GM12865 (cell line): ENCODE measurements at regions not wholly inside any gene's neighbourhood (a gene's known extent, or its start where the extent isn't known, plus 50 kb on each side); places are given as distances from the start of the nearest gene placed in this dataset.

Source experiments
- DNase-seq: peaks from one replicate; pipeline ENCODE4 v3.0.0; 2010; ENCODE audit warnings: low read depth
- H3K4me3 ChIP-seq: 2 replicates; pipeline ENCODE4 v1.5.1; 2011; ENCODE audit warnings: mild to moderate bottlenecking, low read depth, low read length, control low read depth
- TF ChIP-seq, protein P1 (sequence below): IDR thresholded peaks from 2 replicates; pipeline ENCODE4 v1.5.1; 2011; ENCODE audit warnings: low read length, control low read depth, low read depth, inconsistent platforms; ENCODE audit not compliant: insufficient read depth; ENCODE audit errors: missing control alignments

- DNase-seq, result peak; percentile 44
- TF ChIP-seq, protein P1, sequence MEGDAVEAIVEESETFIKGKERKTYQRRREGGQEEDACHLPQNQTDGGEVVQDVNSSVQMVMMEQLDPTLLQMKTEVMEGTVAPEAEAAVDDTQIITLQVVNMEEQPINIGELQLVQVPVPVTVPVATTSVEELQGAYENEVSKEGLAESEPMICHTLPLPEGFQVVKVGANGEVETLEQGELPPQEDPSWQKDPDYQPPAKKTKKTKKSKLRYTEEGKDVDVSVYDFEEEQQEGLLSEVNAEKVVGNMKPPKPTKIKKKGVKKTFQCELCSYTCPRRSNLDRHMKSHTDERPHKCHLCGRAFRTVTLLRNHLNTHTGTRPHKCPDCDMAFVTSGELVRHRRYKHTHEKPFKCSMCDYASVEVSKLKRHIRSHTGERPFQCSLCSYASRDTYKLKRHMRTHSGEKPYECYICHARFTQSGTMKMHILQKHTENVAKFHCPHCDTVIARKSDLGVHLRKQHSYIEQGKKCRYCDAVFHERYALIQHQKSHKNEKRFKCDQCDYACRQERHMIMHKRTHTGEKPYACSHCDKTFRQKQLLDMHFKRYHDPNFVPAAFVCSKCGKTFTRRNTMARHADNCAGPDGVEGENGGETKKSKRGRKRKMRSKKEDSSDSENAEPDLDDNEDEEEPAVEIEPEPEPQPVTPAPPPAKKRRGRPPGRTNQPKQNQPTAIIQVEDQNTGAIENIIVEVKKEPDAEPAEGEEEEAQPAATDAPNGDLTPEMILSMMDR, result no peak
- H3K4me3 ChIP-seq, result peak overlapping the region; percentile 21
Observed at GRCh38 chr15:70318594-70319465, 221.1 kb upstream of the TLE3 start.

DNA sequence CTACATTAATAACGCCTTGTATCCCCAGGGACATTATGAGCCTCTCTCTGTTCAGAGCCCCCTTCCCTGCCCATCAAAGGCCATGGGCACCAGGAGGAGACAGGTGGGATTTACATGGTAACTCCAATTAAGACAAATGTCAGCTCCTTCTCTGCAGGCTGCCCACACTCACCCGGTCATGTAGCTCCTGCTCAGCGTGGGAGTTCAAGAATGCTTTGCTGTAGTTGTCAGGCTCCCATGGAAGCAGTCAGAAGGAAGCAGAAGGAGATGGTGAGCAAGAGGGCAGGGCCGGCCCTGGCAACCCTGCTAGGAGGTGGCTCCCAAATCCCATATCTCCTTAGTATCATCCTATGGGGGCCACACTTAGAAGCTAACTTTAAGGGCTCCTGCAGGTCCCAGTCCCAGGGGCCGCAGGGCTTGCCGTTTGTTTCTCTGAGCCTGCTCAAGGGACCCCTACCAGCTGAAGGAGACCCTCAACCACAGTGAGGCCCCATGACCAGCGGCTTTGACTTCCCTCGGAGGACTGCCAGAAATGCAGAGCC lies 218.4 kb upstream of the TLE3 start:
- TF ChIP-seq, protein P1, result no peak
- no peak overlapping the region for H3K4me3 ChIP-seq
- no peak for DNase-seq

DNA sequence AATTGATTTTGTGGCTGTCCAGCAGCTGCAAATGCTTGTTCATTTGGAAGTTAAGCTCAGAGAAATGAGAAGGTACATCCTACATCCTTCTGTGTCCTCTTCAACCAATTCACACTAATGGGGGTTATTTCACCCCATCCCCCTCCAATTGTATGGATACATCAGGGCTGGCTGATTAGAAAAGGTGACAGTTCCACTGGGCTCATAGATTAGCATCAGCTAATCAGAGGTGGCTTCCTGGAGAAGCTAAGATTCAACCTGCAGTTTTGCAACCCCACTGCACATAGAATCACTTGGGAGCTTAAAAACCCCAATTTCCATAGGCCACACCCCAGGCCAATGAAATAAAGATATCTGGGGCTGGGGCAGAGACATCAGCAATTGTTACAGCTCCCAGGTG lies 217.7 kb upstream of the TLE3 start:
- DNase-seq, result no peak

DNA sequence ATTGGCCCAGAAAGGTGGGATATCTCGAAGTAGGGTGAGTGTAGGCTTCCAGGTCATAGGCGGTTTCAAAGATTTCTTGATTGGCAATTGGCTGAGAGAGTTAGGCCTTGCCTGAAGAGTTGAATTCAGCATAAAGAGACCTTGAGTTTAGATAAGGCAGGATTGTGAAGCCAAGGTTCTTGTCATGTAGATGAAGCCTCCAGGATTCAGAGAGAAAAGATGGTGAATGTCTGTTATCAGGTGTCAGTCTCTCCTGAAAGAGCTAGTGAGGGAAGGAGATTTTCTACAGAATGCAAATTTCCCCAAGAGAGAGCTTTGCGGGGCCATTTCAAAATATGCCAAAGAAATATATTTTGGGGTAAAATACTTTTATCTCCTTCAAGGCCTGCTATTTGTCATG lies 217.0 kb upstream of the TLE3 start:
- TF ChIP-seq, protein P1, result no peak
- H3K4me3 ChIP-seq, result no peak overlapping the region
- no peak for DNase-seq

More for the DNA sequence above, 217.7 kb upstream of the TLE3 start:
- TF ChIP-seq, protein P1, result no peak
- H3K4me3 ChIP-seq, result no peak overlapping the region

DNA sequence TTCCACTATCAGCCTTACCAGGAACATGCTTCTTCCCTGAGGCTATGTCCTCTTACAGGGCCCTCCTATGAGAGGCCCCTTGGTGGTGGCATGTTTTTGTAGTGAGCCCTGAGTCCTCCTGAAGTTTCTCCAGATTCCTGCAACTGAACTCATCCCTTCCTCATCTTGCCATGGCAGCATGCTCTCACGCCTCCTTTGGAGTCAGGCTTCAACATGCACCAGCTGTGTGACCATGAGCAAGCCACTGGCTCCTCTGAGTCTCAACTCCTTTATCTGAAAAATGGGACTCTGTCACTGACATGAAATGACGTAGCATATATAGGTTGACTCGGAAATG lies 216.3 kb upstream of the TLE3 start:
- TF ChIP-seq, protein P1, result no peak
- no peak overlapping the region for H3K4me3 ChIP-seq
- no peak for DNase-seq

DNA sequence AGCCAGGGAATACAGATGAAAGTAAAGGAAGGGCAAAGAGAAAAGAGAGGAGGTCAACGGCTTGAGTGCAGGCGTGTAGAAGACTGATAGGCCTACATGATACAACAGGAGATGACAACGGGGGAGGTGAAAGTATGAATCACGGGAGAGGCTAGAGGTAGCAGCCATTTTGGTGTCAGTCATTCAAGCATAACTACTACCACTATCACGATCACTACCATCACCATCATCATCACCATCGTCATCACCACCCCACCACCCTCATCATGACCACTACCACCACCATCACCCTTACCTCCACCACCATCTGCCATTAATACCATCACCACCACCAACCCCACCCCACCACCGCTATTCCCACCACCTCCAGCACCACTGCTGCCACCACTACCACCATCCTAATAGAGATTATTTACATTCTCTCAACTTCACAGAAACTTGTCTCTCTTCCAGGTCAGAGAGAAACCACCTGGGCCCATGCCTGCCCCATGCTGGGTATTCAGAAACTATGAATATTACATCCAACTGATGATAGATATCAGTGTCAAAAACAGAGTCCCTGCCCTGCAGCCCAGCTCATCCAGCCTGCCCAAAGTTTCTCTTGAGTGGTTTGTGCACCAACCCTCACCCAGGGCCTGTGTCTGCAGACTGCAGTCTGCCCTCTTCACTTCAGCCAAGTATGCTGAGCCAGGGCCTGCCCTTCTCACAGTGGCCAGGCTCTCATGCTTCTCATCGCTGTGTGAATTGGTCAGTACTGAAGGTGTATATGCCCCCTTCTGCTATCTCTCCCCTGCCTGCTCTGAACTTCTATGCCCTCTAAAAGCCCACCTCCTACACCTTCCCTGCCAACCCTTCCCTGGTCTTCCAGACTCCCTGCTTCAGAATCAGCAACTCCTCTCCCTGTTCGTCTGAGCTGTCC lies 215.6 kb upstream of the TLE3 start:
- no peak overlapping the region for H3K4me3 ChIP-seq
- DNase-seq, result no peak
- TF ChIP-seq, protein P1, result no peak
